GM12872 (cell line): ENCODE measurements at regions not wholly inside any gene's neighbourhood (a gene's known extent, or its start where the extent isn't known, plus 50 kb on each side); places are given as distances from the start of the nearest gene placed in this dataset.

ENCODE experiments used
- TF ChIP-seq, protein P1 (sequence below): IDR thresholded peaks from 3 replicates; pipeline ENCODE4 v1.5.1; 2011; ENCODE audit warnings: low read depth, mild to moderate bottlenecking, low read length, moderate library complexity; ENCODE audit not compliant: insufficient read depth

DNA sequence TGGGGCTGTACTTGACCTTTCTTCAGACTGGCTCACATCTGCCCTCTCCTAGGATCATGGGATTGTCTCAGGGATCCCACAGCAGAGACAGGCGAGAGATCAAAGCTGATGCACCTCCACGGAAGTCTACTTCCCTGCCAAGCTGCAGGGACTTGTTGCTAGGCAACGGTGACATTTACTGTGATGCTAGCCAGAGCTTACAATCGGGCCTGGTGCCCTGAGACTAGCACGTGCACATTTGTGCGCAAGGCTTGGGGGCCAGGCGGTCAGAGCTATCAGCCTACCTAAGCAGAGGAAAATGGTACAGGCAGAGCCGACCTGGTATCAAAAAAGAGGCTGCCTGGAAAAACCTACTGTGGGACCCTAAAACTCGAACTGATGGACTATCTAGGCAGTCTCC, 607.3 kb upstream of the TSPY4 start:
- TF ChIP-seq, protein P1, sequence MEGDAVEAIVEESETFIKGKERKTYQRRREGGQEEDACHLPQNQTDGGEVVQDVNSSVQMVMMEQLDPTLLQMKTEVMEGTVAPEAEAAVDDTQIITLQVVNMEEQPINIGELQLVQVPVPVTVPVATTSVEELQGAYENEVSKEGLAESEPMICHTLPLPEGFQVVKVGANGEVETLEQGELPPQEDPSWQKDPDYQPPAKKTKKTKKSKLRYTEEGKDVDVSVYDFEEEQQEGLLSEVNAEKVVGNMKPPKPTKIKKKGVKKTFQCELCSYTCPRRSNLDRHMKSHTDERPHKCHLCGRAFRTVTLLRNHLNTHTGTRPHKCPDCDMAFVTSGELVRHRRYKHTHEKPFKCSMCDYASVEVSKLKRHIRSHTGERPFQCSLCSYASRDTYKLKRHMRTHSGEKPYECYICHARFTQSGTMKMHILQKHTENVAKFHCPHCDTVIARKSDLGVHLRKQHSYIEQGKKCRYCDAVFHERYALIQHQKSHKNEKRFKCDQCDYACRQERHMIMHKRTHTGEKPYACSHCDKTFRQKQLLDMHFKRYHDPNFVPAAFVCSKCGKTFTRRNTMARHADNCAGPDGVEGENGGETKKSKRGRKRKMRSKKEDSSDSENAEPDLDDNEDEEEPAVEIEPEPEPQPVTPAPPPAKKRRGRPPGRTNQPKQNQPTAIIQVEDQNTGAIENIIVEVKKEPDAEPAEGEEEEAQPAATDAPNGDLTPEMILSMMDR: no peak

GRCh38 chrY:8741343-8742069, 595.8 kb upstream of the TSPY4 start:
- TF ChIP-seq, protein P1: no peak

DNA sequence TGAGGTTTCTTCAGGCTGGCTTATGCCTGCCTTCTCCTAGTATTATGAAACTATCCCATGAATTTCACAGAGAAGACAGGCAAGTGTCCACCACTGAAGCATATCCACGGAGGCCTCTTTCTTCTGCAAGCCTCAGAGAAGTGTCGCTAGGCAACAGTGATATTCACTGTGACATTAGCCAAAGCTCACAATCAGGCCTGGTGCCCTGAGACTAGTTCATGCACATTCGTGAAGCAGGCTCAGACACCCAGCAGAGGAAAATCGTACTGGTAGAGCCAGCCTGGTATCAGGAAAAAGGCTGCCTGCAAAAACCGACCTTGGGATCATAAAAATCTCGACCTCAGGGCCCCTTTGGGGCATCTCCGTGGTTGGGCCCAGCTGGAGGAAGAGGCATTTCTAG, 573.1 kb upstream of the TSPY4 start:
- TF ChIP-seq, protein P1: no peak

DNA sequence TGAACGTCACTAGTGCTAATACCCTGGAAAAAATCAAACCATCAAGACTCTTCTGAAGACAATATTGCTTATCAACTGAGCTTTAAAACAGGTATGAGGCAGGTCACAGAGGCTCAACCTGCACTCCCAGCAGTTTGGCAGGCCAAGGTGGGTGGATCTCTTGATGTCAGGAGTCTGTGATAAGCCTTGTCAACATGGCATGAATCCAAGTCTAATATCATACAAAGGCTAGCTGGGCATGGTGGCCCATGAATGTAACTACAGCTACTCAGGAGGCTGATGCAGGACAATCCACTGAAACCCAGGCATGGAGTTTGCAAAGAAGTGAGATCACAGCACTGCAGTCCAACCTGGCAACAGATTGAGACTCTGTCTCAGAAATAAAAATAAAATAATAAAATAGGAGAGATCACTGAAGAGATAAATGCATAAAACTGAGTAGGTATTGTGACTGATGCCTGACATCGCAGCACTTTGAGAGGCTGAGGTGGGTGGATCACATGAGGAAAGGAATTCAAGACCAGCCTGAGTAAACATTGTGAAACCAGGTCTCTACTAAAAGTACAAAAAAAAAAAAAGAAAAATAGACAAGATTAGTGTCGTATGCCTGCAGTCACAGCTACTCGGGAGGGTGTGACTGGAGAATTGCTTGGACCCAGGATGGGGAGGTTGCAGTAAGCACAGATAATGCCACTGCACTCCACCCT, 555.9 kb upstream of the TSPY4 start:
- TF ChIP-seq, protein P1: no peak

GRCh38 chrY:8794561-8794960, 542.7 kb upstream of the TSPY4 start:
- TF ChIP-seq, protein P1: no peak

DNA sequence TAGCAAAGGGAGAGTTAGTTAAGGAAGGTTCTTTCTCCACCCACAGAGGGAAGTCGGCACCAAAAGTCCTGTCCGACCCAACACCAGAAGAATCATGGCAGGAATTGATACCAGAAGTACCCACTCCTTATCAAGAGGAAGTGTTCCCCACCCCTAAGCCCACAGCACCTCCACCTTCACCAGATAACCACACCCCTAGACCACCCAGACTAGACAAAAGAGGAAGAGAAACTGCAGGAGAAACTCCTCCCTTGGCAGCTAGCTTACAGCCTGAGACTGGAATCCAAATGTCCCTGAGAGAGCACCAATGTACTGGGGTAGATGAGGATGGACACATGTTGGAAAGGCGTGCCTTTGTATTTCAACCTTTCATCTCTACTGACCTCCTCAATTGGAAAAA, 532.9 kb upstream of the TSPY4 start:
- TF ChIP-seq, protein P1: no peak

- TF ChIP-seq, protein P1: no peak
Measured at GRCh38 chrY:8807648-8808408, 529.4 kb upstream of the TSPY4 start.
